Activated CD8-positive, alpha-beta T cell treated with anti-CD3 and anti-CD28 coated beads, Interleukin-2, amount 10 ng/mL, durations not matched to agents 7 days and 5 days (primary cell): ENCODE measurements at regions not wholly inside any gene's neighbourhood (a gene's known extent, or its start where the extent isn't known, plus 50 kb on each side); places are given as distances from the start of the nearest gene placed in this dataset.

Source experiments
- ATAC-seq: fragments of 150-1000 bp; cut with Tn5 transposase; one replicate; pipeline ENCODE4 v1.10.0; 2021; ENCODE audit warnings: moderate library complexity
- CTCF ChIA-PET: fragments of 350-600 bp; sonication (Branson Sonifier 250); formaldehyde crosslinking; loops from one replicate; lab custom pipeline; 2021; ENCODE audit warnings: antibody characterized with exemption; lab: Charles Lee
- POLR2A ChIA-PET: fragments of 350-600 bp; sonication (Branson Sonifier 250); formaldehyde crosslinking; loops from one replicate; lab custom pipeline; 2021; ENCODE audit warnings: antibody characterized with exemption; lab: Charles Lee
- DNase-seq: peaks from one replicate; pipeline ENCODE4 v3.0.0-alpha.2; 2020
- H3K27ac Mint-ChIP-seq: one replicate; pipeline ENCODE4 v1.8.0; 2021; ENCODE audit warnings: mild to moderate bottlenecking, mixed read lengths
- H3K27me3 Mint-ChIP-seq: one replicate; pipeline ENCODE4 v1.8.0; 2021; ENCODE audit warnings: low read depth, mixed read lengths
- H3K36me3 Mint-ChIP-seq: one replicate; pipeline ENCODE4 v1.8.0; 2021; ENCODE audit warnings: low read depth, mixed read lengths
- H3K4me1 Mint-ChIP-seq: one replicate; pipeline ENCODE4 v1.8.0; 2021; ENCODE audit warnings: low read depth, mixed read lengths
- H3K4me3 Mint-ChIP-seq: one replicate; pipeline ENCODE4 v1.8.0; 2021; ENCODE audit warnings: mild to moderate bottlenecking, mixed read lengths
- H3K9me3 Mint-ChIP-seq: one replicate; pipeline ENCODE4 v1.8.0; 2022; ENCODE audit warnings: mixed read lengths; ENCODE audit not compliant: insufficient read depth

DNA sequence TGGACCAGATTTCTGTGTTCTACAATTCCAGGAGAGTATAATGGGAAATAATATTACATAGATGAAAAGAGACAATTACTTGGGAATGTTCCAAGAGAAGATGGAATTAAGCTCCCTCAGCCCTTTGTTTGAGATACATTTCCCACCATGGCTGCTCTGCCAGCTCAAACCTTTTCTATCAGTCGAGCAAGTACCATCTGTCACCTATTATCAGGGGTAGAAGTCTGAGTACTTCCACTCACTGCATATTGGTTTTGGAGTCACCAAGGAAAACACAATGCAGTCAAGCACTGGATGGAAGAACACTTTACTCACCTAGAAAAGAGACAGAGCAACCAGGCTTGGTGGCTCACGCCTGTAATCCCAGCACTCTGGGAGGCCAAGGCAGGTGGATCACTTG, 270.4 kb upstream of the FAR2 start:
- POLR2A ChIA-PET, result no interaction called here
- no peaks in the 10 kb centered on the region for H3K9me3 Mint-ChIP-seq

DNA sequence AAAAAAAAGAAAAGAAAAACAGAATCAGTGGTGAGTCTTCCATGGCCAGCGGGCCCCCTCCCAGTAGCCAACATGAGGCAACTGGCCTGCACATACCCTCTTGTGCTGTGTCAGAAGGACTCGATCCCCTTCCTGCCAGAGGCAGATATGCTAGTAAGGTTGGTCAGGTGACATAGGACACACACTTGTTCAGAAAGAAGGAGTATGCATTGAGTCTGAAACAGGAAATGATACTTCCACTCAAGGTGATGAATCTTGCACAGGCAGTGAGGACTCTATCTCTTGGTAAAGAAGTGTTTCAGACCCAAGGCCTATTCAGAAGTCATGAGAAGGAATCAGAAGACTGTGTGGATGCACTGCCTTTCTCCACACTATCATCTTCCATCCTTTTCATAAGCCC, 269.7 kb upstream of the FAR2 start:
- Mint-ChIP-seq H3K27me3 (no peaks in the 10 kb centered on the region), H3K36me3 (no peaks in the 10 kb centered on the region), H3K27ac (no peak overlapping the region), H3K4me3 (no peak overlapping the region), H3K4me1 (no peaks in the 10 kb centered on the region), H3K9me3 (no peaks in the 10 kb centered on the region)
- CTCF ChIA-PET, result no interaction called here
- DNase-seq, result no peak
- POLR2A ChIA-PET, result no interaction called here
- ATAC-seq, result no peak

More for the DNA sequence above, 270.4 kb upstream of the FAR2 start:
- Mint-ChIP-seq H3K36me3 (no peaks in the 10 kb centered on the region), H3K4me1 (no peaks in the 10 kb centered on the region), H3K27ac (no peak overlapping the region), H3K27me3 (no peaks in the 10 kb centered on the region), H3K4me3 (no peak overlapping the region)
- DNase-seq (no peak), ATAC-seq (no peak)
- CTCF ChIA-PET, result no interaction called here

DNA sequence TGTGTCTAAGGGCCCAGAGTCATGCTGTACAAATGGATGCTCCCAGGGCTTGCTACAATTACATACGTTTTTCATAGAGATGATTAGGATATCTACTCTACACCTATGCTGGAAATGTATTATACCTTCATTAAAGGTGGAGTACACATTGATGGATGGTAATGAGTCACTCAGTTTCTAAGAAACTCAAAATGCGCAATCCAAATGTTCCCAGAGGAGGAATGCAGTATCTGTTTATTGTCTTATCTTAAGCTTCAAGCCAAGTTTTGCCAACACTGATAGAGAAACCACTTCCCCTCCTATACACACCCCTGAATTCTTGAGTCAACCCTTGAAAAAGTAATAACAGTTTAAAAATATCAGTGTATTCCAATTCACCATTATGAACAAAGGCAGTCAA, 266.6 kb upstream of the FAR2 start:
- H3K4me3 Mint-ChIP-seq, result no peak overlapping the region
- ATAC-seq (no peak), DNase-seq (no peak)
- no peaks in the 10 kb centered on the region for H3K27me3 Mint-ChIP-seq
- H3K9me3 Mint-ChIP-seq, result no peaks in the 10 kb centered on the region
- H3K27ac Mint-ChIP-seq, result no peak overlapping the region
- ChIA-PET POLR2A (no interaction called here), CTCF (no interaction called here)
- no peaks in the 10 kb centered on the region for H3K36me3 Mint-ChIP-seq
- no peaks in the 10 kb centered on the region for H3K4me1 Mint-ChIP-seq

DNA sequence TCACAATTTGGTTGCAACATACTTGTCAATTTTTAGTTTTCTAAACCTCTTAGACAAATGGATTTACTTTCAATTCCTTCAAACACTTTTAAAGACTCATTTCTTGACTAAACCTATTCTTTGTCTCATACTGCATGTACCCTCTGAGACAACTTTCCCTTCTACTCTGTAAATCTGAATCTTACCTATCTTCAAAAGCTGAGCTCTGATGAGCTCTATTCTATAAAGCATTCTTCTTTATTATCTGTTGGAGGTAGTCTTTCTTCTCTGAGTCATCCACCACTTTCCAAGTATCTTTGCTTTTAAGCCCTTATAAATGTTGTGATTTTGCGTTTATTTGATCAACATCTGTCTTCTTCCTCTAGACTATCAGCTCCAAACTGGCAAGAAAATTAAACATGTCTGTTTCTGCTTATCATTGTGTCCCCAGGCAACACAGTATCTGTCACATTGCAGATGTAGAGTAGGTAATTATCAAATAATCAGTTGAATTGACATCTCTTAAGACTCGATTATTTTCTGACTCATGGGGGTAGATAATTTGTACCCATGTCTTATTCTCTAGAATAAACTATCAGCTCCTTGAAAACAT, 265.6 kb upstream of the FAR2 start:
- ChIA-PET CTCF (interaction anchor here (1.0 kb wide), 1 partner anchor 435 kb away, joined by 3 read pairs; no protein-coding TSS in a partner anchor), POLR2A (interaction anchor here (0.6 kb wide), 1 partner anchor 13 kb away, joined by 3 read pairs; no protein-coding TSS in a partner anchor)
- H3K9me3 Mint-ChIP-seq, result no peaks in the 10 kb centered on the region
- no peak overlapping the region for H3K27ac Mint-ChIP-seq
- no peak for DNase-seq
- ATAC-seq, result no peak
- H3K36me3 Mint-ChIP-seq, result no peaks in the 10 kb centered on the region
- H3K4me1 Mint-ChIP-seq, result no peaks in the 10 kb centered on the region
- no peak overlapping the region for H3K4me3 Mint-ChIP-seq
- no peaks in the 10 kb centered on the region for H3K27me3 Mint-ChIP-seq

DNA sequence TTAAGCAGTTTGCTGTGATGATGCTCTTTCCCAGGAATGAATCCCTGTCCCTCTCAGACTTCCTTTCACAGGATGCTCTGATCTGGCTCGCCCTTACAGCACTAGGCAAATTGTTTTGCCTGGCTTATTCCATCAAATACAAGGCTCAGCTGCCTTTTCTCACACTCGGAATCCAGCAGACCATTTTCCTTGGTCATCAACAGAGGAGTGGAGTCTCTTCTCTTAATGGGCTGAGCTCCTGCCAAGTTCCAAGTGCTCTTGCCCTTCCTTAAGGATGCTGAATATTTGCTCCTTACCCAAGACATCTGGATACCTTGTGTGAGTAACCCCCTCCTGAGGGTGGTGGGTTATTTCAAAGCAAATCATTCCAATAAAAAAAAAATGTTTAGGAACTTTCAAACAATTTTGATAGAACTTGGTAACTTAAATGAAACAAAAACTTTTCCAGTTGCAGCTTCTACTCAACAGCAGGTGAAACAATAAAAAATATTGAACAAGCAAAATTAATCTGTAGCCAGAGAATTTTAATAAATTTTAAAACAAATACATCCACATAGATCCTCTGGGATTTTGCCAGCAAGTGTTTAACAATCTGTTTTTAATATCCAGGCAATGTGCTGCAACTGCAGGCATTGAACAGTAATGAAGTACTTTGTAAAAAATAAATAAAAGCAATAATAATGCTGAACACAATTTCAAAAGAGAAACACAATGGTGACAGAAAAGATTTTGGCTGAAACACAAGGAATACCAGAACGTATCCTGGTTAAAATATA, 264.0 kb upstream of the FAR2 start:
- ATAC-seq (no peak), DNase-seq (no peak)
- H3K27ac Mint-ChIP-seq, result no peak overlapping the region
- ChIA-PET POLR2A (interaction anchor here (0.7 kb wide), 1 partner anchor 383 kb away, joined by 4 read pairs; no protein-coding TSS in a partner anchor), CTCF (no interaction called here)
- no peaks in the 10 kb centered on the region for H3K36me3 Mint-ChIP-seq
- no peaks in the 10 kb centered on the region for H3K4me1 Mint-ChIP-seq
- no peak overlapping the region for H3K4me3 Mint-ChIP-seq
- no peaks in the 10 kb centered on the region for H3K27me3 Mint-ChIP-seq
- no peaks in the 10 kb centered on the region for H3K9me3 Mint-ChIP-seq

DNA sequence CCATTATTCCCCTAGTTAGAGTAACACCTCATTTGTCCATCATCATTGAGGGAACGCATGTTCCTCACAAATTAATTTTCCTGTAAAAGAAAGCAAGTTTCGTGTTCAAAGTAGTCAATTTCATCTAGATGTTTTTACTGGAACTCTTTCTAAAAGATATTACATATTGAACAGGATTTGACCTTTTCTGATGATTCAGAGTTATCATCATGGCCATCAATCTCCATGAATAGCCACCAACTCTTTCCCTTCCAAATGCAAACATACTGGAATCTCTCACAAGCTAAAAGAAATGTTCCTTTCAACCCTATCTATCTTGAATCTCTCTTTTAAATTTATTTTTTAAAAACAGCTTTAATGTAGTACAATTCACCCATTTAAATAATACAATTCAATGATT, 263.1 kb upstream of the FAR2 start:
- no peaks in the 10 kb centered on the region for H3K9me3 Mint-ChIP-seq
- DNase-seq (no peak), ATAC-seq (no peak)
- H3K4me1 Mint-ChIP-seq, result no peaks in the 10 kb centered on the region
- POLR2A ChIA-PET, result no interaction called here
- no peak overlapping the region for H3K27ac Mint-ChIP-seq
- H3K36me3 Mint-ChIP-seq, result no peaks in the 10 kb centered on the region
- no peak overlapping the region for H3K4me3 Mint-ChIP-seq
- CTCF ChIA-PET, result no interaction called here
- no peaks in the 10 kb centered on the region for H3K27me3 Mint-ChIP-seq

DNA sequence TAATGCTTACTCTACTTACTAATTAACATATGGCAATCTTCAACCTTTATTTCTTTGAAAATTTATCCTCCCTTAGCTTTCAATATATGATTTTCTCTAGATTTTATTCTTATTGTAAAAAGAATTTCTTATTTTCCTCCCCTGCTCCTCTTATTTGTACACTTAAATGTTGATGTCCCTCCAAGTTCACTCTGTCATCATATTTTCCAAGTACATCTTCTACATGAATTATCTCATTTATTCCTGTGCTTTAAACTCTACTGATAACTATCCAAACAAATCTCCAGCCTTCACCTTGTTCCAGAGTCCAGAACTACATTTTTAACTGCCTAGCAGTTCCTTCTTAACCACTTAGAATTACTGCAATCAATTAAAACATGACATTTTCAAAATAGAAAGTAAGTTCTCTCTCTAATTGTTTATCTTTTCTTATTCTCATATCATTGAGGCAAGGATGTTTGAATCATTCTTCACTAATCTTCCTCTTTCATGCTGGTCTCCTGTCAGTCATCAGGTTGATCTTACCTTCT, 261.6 kb upstream of the FAR2 start:
- CTCF ChIA-PET, result no interaction called here
- DNase-seq (no peak), ATAC-seq (no peak)
- POLR2A ChIA-PET, result no interaction called here
- Mint-ChIP-seq H3K27me3 (no peaks in the 10 kb centered on the region), H3K9me3 (no peaks in the 10 kb centered on the region), H3K27ac (no peak overlapping the region), H3K4me3 (no peak overlapping the region), H3K36me3 (no peaks in the 10 kb centered on the region), H3K4me1 (no peaks in the 10 kb centered on the region)

DNA sequence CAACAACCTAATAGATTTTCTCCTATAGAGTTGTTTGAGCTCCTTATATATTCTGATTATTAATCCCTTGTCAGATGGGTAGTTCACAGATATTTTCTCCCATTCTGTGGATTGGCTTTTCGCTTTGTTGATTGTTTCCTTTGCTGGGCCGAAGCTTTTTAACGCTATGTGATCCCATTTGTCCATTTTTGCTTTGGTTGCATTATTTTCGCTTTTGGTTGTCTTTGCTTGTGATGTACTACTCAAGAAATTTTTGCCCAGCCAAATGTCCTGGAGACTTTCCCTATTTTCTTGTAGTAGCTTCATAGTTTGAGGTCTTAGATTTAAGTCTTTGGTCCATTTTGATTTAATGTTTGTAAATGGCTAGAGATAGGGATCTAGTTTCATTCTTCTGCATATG, 258.4 kb upstream of the FAR2 start:
- Mint-ChIP-seq H3K4me1 (no peaks in the 10 kb centered on the region), H3K36me3 (no peaks in the 10 kb centered on the region), H3K9me3 (no peaks in the 10 kb centered on the region), H3K27ac (no peak overlapping the region), H3K4me3 (no peak overlapping the region), H3K27me3 (no peaks in the 10 kb centered on the region)
- DNase-seq, result no peak
- ATAC-seq, result no peak
- ChIA-PET CTCF (no interaction called here), POLR2A (no interaction called here)

DNA sequence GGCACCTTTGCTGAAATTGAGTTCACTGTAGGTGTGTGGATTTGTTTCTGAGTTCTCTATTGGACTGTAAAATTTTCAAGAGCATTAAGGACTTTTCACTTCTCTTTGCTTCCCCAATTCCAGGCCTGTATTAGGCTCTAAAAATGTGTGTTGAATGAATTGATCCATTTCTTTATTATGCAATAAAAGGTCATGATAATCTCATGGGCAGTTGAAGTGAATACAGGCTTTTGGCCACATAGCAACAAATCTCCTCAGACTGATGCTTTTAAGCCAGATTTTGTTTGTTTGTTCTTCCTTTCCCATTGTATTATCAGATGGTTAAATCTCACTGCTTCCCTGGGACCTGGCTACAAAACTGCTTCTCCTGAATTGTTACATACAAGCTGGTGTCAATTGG, 258.0 kb upstream of the FAR2 start:
- ChIA-PET POLR2A (no interaction called here), CTCF (no interaction called here)
- no peak for DNase-seq
- H3K36me3 Mint-ChIP-seq, result no peaks in the 10 kb centered on the region
- H3K4me3 Mint-ChIP-seq, result no peak overlapping the region
- no peak for ATAC-seq
- no peaks in the 10 kb centered on the region for H3K27me3 Mint-ChIP-seq
- no peaks in the 10 kb centered on the region for H3K9me3 Mint-ChIP-seq
- H3K4me1 Mint-ChIP-seq, result no peaks in the 10 kb centered on the region
- H3K27ac Mint-ChIP-seq, result no peak overlapping the region

DNA sequence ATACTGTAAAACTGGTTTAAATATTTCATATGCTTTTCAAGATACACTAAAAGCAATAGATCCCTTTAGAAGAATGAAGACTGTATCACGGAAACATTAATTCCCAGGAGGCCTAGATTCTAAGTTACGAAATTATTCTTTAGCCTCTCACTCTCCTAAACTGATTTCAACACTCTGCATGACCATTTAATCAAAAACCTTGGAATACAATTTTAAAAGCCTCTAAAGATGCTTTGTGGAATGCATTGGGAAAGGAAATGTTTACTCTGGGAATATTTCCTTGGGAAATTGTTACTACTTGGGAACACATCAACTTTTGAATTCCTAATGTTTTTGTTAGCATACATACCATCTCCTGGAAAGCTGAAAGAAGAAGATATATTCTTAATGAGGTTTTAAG, 255.7 kb upstream of the FAR2 start:
- H3K9me3 Mint-ChIP-seq, result no peaks in the 10 kb centered on the region
- no peak for ATAC-seq

DNA sequence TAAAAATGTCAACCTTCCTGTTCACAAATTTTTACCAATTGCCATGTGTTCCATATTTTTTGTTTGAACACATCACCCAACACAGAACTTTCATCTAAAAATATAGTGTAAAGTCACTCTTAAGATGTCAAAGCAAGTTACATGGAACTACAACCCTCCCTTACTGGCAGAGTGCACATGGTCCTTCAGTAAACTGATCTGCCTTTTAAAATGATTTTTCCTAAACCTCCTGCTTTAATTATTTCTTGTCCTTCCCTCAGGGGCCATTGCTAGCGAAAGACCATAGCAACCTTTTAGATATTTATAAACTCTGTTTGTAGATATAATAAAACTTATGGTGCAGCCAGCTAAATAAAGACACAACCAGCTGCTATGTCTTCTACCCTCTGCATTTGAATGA, 255.2 kb upstream of the FAR2 start:
- no peak overlapping the region for H3K27ac Mint-ChIP-seq
- no peaks in the 10 kb centered on the region for H3K36me3 Mint-ChIP-seq
- no peaks in the 10 kb centered on the region for H3K4me1 Mint-ChIP-seq
- ATAC-seq (no peak), DNase-seq (no peak)
- H3K4me3 Mint-ChIP-seq, result no peak overlapping the region
- H3K9me3 Mint-ChIP-seq, result no peaks in the 10 kb centered on the region
- ChIA-PET POLR2A (no interaction called here), CTCF (no interaction called here)
- H3K27me3 Mint-ChIP-seq, result no peaks in the 10 kb centered on the region

More for the DNA sequence above, 255.7 kb upstream of the FAR2 start:
- Mint-ChIP-seq H3K36me3 (no peaks in the 10 kb centered on the region), H3K4me3 (no peak overlapping the region), H3K27ac (no peak overlapping the region), H3K4me1 (no peaks in the 10 kb centered on the region), H3K27me3 (no peaks in the 10 kb centered on the region)
- CTCF ChIA-PET, result no interaction called here
- POLR2A ChIA-PET, result no interaction called here
- no peak for DNase-seq

DNA sequence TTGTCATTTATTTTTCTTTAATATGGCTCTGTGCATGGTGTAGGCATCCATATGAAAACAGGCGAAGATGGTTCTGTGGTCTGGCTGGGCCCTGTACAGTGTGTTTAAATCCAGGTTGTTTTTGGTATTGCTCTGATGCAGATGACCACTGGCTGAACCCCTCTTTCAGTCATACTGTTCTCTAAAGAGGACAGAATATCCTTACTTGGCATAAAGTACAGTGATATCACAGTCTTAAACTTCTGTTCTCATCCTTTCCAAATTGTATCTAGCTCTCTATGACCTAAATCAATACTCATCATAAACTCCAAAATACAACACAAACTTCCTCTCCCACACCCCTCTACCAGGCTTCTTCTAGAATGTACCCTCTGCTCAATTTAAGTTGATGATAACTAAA, 252.7 kb upstream of the FAR2 start:
- ChIA-PET CTCF (no interaction called here), POLR2A (no interaction called here)
- Mint-ChIP-seq H3K4me1 (no peaks in the 10 kb centered on the region), H3K4me3 (no peak overlapping the region), H3K27me3 (no peaks in the 10 kb centered on the region), H3K27ac (no peak overlapping the region), H3K9me3 (peaks cover 5% of the 10 kb centered on the region), H3K36me3 (no peaks in the 10 kb centered on the region)
- DNase-seq, result no peak
- ATAC-seq, result no peak
